Ectodermal cell (in vitro differentiated cells): ENCODE measurements at regions not wholly inside any gene's neighbourhood (a gene's known extent, or its start where the extent isn't known, plus 50 kb on each side); places are given as distances from the start of the nearest gene placed in this dataset.
"Not testable (repeated sequence)": the region's sequence is repeated elsewhere in the genome, so short reads cannot be mapped to it uniquely, and the experiment has no call there.

Source experiments
- H3K27ac ChIP-seq: 2 replicates; pipeline ENCODE4 v1.7.0; 2013; ENCODE audit warnings: mild to moderate bottlenecking, low read depth, low read length; ENCODE audit not compliant: insufficient read depth, poor library complexity, severe bottlenecking
- H3K27me3 ChIP-seq: 2 replicates; pipeline ENCODE4 v1.7.0; 2013; ENCODE audit warnings: mild to moderate bottlenecking, low read length; ENCODE audit not compliant: insufficient read depth, control insufficient read depth, poor library complexity, severe bottlenecking
- H3K36me3 ChIP-seq: one replicate; pipeline ENCODE4 v1.7.0; 2013; ENCODE audit warnings: low read length; ENCODE audit not compliant: control insufficient read depth, insufficient read depth
- H3K4me1 ChIP-seq: one replicate; pipeline ENCODE4 v1.7.0; 2013; ENCODE audit warnings: low read length; ENCODE audit not compliant: control insufficient read depth, insufficient read depth
- H3K4me3 ChIP-seq: 2 replicates; pipeline ENCODE4 v1.7.0; 2013; ENCODE audit warnings: low read depth, low read length, control low read depth; ENCODE audit not compliant: insufficient read depth
- H3K9me3 ChIP-seq: 2 replicates; pipeline ENCODE4 v1.7.0; 2013; ENCODE audit warnings: mild to moderate bottlenecking, low read length, moderate library complexity; ENCODE audit not compliant: control insufficient read depth
- WGBS, 2 experiments: methylation state at CpG; one replicate each; pipeline ENCODE4 v1.1.7; 2013; ENCODE audit warnings: missing lambda C conversion rate in 2 of 2; 5-methylcytosine and 5-hydroxymethylcytosine counted together

GRCh38 chr5:159807135-159807534, 109.1 kb upstream of the ADRA1B start:
- H3K27ac ChIP-seq, H3K9me3 ChIP-seq, H3K4me3 ChIP-seq, H3K36me3 ChIP-seq, H3K27me3 ChIP-seq, H3K4me1 ChIP-seq: not testable (repeated sequence)
- 84 to 95% methylated on average over 2 to 3 of the region's 3 CpGs for WGBS, 2 experiments

- Histone ChIP-seq H3K27ac (no peak overlapping the region), H3K4me1 (no peaks in the 10 kb centered on the region), H3K36me3 (no peaks in the 10 kb centered on the region), H3K9me3 (no peaks in the 10 kb centered on the region), H3K27me3 (no peaks in the 10 kb centered on the region), H3K4me3 (no peak overlapping the region)
- WGBS, 2 experiments = 100% methylated on average over 1 of the region's 2 CpGs; no CpG with 5 or more reads in 1 of the 2 experiments
Observed at GRCh38 chr5:159807586-159807985, 108.7 kb upstream of the ADRA1B start.

GRCh38 chr5:159811712-159812111, 104.6 kb upstream of the ADRA1B start:
- H3K27me3 ChIP-seq = no peaks in the 10 kb centered on the region
- H3K36me3 ChIP-seq = no peaks in the 10 kb centered on the region
- no peaks in the 10 kb centered on the region for H3K4me1 ChIP-seq
- no peak overlapping the region for H3K4me3 ChIP-seq
- H3K9me3 ChIP-seq = no peaks in the 10 kb centered on the region
- WGBS, 2 experiments = 91 to 94% methylated on average over 2 of the region's 2 CpGs
- no peak overlapping the region for H3K27ac ChIP-seq

- WGBS, 2 experiments = 92 to 94% methylated on average over 3 of the region's 3 CpGs
- not testable (repeated sequence) for H3K4me1 ChIP-seq, H3K27me3 ChIP-seq, H3K36me3 ChIP-seq, H3K27ac ChIP-seq, H3K4me3 ChIP-seq, H3K9me3 ChIP-seq
Observed at GRCh38 chr5:159812759-159813158, 103.5 kb upstream of the ADRA1B start.

- H3K36me3 ChIP-seq = no peaks in the 10 kb centered on the region
- no peaks in the 10 kb centered on the region for H3K4me1 ChIP-seq
- no peaks in the 10 kb centered on the region for H3K9me3 ChIP-seq
- 97 to 98% methylated on average over 2 to 3 of the region's 3 CpGs for WGBS, 2 experiments
- H3K4me3 ChIP-seq = no peak overlapping the region
- no peak overlapping the region for H3K27ac ChIP-seq
- H3K27me3 ChIP-seq = no peaks in the 10 kb centered on the region
Observed at GRCh38 chr5:159814222-159814621, 102.1 kb upstream of the ADRA1B start.

- Histone ChIP-seq H3K4me3 (no peak overlapping the region), H3K9me3 (no peaks in the 10 kb centered on the region), H3K4me1 (no peaks in the 10 kb centered on the region), H3K27ac (no peak overlapping the region), H3K27me3 (no peaks in the 10 kb centered on the region), H3K36me3 (no peaks in the 10 kb centered on the region)
- 89 to 90% methylated on average over 4 of the region's 4 CpGs for WGBS, 2 experiments
Observed at GRCh38 chr5:159814805-159815585, 101.3 kb upstream of the ADRA1B start.

GRCh38 chr5:159817262-159818029, 98.8 kb upstream of the ADRA1B start:
- H3K4me3 ChIP-seq = no peak overlapping the region
- H3K36me3 ChIP-seq = no peaks in the 10 kb centered on the region
- no peak overlapping the region for H3K27ac ChIP-seq
- H3K9me3 ChIP-seq = no peaks in the 10 kb centered on the region
- WGBS, 2 experiments = 92 to 94% methylated on average over 5 of the region's 5 CpGs
- no peaks in the 10 kb centered on the region for H3K27me3 ChIP-seq
- no peaks in the 10 kb centered on the region for H3K4me1 ChIP-seq

- WGBS, 2 experiments = 83 to 89% methylated on average over 9 of the region's 9 CpGs
- H3K27me3 ChIP-seq = no peaks in the 10 kb centered on the region
- H3K4me3 ChIP-seq = no peak overlapping the region
- H3K36me3 ChIP-seq = no peaks in the 10 kb centered on the region
- no peaks in the 10 kb centered on the region for H3K9me3 ChIP-seq
- no peaks in the 10 kb centered on the region for H3K4me1 ChIP-seq
- H3K27ac ChIP-seq = no peak overlapping the region
Observed at GRCh38 chr5:159819591-159820411, 96.5 kb upstream of the ADRA1B start.

GRCh38 chr5:159820692-159821091, 95.6 kb upstream of the ADRA1B start:
- Histone ChIP-seq H3K27ac (no peak overlapping the region), H3K27me3 (no peaks in the 10 kb centered on the region)
- 89 to 91% methylated on average over 3 of the region's 3 CpGs for WGBS, 2 experiments

GRCh38 chr5:159821461-159821940, 94.8 kb upstream of the ADRA1B start:
- Histone ChIP-seq H3K27ac (no peak overlapping the region), H3K4me3 (no peak overlapping the region), H3K27me3 (no peaks in the 10 kb centered on the region), H3K9me3 (no peaks in the 10 kb centered on the region), H3K36me3 (no peaks in the 10 kb centered on the region), H3K4me1 (no peaks in the 10 kb centered on the region)
- WGBS, 2 experiments = 91 to 96% methylated on average over 8 to 9 of the region's 9 CpGs

More at GRCh38 chr5:159820692-159821091, 95.6 kb upstream of the ADRA1B start:
- Histone ChIP-seq H3K9me3 (no peaks in the 10 kb centered on the region), H3K4me3 (no peak overlapping the region), H3K4me1 (no peaks in the 10 kb centered on the region), H3K36me3 (no peaks in the 10 kb centered on the region)
